ENCODE measurements at regions not wholly inside any gene's neighbourhood (a gene's known extent, or its start where the extent isn't known, plus 50 kb on each side); places are given as distances from the start of the nearest gene placed in this dataset.
"Not testable (repeated sequence)": the region's sequence is repeated elsewhere in the genome, so short reads cannot be mapped to it uniquely, and the experiment has no call there.

DNA sequence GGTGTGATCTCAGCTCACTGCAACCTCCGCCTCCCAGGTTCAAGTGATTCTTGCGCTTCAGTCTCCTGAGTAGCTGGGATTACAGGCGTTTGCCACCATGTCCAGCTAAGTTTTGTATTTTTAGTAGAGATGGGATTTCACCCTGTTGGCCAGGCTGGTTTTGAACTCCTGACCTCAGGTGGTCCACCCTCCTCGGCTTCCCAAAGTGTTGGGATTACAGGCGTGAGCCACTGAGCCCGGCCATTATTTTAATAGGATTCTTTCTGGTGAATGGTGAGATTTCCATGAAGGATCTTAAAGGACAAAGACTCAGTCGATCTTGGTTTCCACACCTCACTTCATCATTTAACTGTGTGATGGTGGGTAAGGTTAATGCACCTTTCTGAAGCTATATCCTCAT, 183.8 kb upstream of the ZNF217 start:
- not testable (repeated sequence) for DNase-seq

DNA sequence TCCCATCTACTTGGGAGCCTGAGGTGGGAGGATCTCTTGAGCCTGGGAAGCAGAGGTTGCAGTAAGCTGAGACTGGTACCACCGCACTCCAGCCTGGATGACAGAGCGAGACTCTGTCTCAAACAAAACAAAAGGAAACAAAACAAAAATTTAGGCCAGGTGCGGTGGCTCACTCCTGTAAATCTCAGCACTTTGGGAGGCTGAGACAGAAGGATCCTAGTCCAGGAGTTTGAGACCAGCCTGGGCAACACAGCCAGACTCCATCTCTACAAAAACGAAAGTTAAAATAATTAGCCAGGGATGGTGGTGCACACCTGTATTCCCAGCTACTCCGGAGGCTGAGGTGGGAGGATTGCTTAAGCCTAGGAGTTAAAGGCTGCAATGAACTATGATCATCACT, 183.2 kb upstream of the ZNF217 start:
- Histone ChIP-seq H3K36me3 (ENCODE audit: control insufficient read depth, insufficient read depth, low read length) (no peaks in the 10 kb centered on the region), H3K4me1 (ENCODE audit: control insufficient read depth, insufficient read depth, low read length, poor library complexity, severe bottlenecking) (no peaks in the 10 kb centered on the region), H3K4me3 (ENCODE audit: insufficient read depth, low read depth, low read length, poor library complexity, severe bottlenecking) (no peak overlapping the region), H3K27me3 (replicated peaks; ENCODE audit: control insufficient read depth, insufficient read depth, low read length, poor library complexity, severe bottlenecking) (no peaks in the 10 kb centered on the region), H3K9me3 (ENCODE audit: control insufficient read depth, low read length) (no peaks in the 10 kb centered on the region), H3K27ac (ENCODE audit: insufficient read depth, low read length, poor library complexity, severe bottlenecking) (no peak overlapping the region)
- DNase-seq, result no peak

More for the DNA sequence above, 183.8 kb upstream of the ZNF217 start:
- not testable (repeated sequence) for H3K4me3 ChIP-seq (ENCODE audit: insufficient read depth, low read depth, low read length, poor library complexity, severe bottlenecking); H3K27ac ChIP-seq (ENCODE audit: insufficient read depth, low read length, poor library complexity, severe bottlenecking); H3K27me3 ChIP-seq (replicated peaks; ENCODE audit: control insufficient read depth, insufficient read depth, low read length, poor library complexity, severe bottlenecking); H3K36me3 ChIP-seq (ENCODE audit: control insufficient read depth, insufficient read depth, low read length); H3K4me1 ChIP-seq (ENCODE audit: control insufficient read depth, insufficient read depth, low read length, poor library complexity, severe bottlenecking); H3K9me3 ChIP-seq (ENCODE audit: control insufficient read depth, low read length)

DNA sequence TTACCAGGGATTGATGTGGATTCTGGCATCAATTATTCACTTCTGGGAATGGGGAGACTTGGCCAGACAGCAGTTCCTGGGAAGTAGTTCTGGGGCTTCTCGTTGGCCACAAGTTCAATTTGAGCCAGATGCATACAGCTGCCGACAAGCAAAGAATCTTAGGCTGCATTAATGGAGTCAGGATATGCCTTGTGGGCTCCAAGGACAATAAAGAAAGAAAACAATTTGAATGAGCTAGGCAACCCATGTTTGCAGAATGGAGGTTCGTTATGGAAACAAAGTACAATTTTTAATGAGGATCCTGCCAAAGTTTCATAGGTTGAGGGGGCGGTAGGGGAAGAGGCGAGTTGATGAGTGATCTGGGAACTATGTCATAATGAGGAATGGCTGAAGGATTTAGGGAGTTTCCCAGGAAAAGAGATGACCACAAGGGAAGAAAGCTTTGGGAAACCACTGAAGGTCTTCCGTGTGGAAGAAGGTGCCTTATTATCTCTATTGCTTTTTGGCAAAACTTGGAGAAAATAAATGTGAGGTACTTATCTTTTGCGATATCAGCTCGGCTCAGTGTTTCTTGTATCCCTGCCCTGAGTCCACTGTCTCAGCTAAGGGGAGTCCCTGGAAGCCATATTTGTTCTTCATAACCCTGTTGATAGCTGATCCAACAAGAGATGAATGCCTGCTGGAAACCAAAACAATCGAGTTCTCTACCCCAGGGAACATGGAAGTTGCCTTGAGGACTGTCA, 181.0 kb upstream of the ZNF217 start:
- no peak overlapping the region for H3K27ac ChIP-seq (ENCODE audit: insufficient read depth, low read length, poor library complexity, severe bottlenecking)

DNA sequence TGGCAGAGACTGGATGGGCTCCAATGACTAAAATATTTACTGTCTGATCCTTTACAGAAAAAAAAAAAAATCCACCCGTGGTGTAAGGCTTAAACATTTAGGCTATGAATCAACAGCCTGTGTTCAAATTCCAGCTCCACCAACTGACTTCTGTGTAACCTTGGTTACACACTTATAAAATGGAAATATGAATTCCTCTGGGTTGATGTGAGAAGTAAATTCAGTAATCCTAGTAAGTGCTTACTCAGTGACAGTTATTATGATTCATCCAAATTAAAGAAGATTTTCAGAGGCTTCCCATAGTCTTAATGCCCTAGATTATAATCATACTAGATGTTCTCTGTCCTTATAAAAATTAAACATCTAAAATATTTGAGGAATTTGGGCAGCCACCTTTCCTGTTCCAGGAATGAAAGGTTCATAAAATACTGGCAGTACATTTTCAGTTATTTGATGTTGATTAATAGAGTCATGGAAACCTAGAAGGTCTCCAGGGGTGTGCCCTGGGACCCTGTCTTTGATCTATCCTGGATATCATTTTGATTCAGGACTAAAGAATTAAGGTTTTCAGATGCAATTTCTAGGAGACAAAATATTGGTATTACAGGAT, 180.3 kb upstream of the ZNF217 start:
- Histone ChIP-seq H3K4me3 (ENCODE audit: insufficient read depth, low read depth, low read length, poor library complexity, severe bottlenecking) (no peak overlapping the region), H3K27ac (ENCODE audit: insufficient read depth, low read length, poor library complexity, severe bottlenecking) (no peak overlapping the region), H3K9me3 (ENCODE audit: control insufficient read depth, low read length) (no peaks in the 10 kb centered on the region), H3K27me3 (replicated peaks; ENCODE audit: control insufficient read depth, insufficient read depth, low read length, poor library complexity, severe bottlenecking) (no peaks in the 10 kb centered on the region), H3K36me3 (ENCODE audit: control insufficient read depth, insufficient read depth, low read length) (no peaks in the 10 kb centered on the region), H3K4me1 (ENCODE audit: control insufficient read depth, insufficient read depth, low read length, poor library complexity, severe bottlenecking) (no peaks in the 10 kb centered on the region)
- DNase-seq, result no peak

More for the DNA sequence above, 181.0 kb upstream of the ZNF217 start:
- H3K9me3 ChIP-seq (ENCODE audit: control insufficient read depth, low read length), result no peaks in the 10 kb centered on the region
- no peaks in the 10 kb centered on the region for H3K27me3 ChIP-seq (replicated peaks; ENCODE audit: control insufficient read depth, insufficient read depth, low read length, poor library complexity, severe bottlenecking)
- H3K4me1 ChIP-seq (ENCODE audit: control insufficient read depth, insufficient read depth, low read length, poor library complexity, severe bottlenecking), result no peaks in the 10 kb centered on the region
- no peak for DNase-seq
- H3K4me3 ChIP-seq (ENCODE audit: insufficient read depth, low read depth, low read length, poor library complexity, severe bottlenecking), result no peak overlapping the region
- H3K36me3 ChIP-seq (ENCODE audit: control insufficient read depth, insufficient read depth, low read length), result no peaks in the 10 kb centered on the region

DNA sequence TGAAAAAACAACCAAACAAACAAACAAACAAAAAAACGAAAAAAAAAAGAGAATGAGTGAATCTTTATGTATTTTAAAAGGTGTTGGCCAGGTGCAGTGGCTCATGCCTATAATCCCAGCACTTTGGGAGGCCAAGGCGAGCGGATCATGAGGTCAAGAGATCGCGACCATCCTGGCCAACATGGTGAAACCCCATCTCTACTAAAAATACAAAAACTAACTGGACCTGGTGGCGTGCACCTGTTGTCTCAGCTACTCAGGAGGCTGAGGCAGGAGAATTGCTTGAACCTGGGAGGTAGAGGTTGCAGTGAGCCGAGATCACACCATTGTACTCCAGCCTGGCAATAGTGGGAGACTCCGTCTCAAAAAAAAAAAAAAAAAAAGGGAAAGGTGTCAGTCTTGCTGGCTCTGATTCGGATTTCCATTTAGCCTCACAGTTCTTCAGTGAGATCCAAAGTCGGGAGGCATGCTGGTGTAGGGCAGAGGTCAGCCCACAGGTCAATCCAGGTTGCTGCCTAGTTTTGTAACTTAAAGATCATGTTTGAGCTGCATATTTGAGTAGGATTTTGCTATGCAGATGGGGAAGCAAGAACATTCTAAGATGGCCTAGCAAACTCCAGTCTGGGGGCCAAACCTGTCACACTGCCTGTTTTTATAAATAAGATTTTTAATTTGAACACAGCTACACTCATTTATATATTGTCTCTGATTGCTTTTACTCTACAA, 179.6 kb upstream of the ZNF217 start:
- H3K27ac ChIP-seq (ENCODE audit: insufficient read depth, low read length, poor library complexity, severe bottlenecking); DNase-seq: not testable (repeated sequence)

DNA sequence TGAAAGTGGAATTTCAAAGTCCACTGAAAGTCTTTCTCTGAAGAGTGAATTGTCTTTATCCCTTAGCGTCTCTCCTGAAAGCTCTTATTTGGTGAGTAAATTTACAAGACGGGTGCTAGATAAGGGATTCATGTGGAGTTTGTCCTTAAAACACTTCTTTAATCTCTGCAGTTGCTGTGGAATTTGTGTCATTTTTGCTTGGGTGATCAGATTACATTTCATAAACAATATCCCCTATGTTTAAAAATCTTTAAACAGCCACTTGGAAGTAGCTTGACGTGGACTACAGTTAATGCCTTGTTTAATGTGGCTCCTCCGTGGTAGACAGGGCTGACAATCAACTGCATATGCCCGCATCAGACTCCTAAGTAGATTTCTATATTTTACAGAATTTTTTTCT, 175.4 kb upstream of the ZNF217 start:
- DNase-seq, result no peak
- H3K27me3 ChIP-seq (replicated peaks; ENCODE audit: control insufficient read depth, insufficient read depth, low read length, poor library complexity, severe bottlenecking), result no peaks in the 10 kb centered on the region
- H3K36me3 ChIP-seq (ENCODE audit: control insufficient read depth, insufficient read depth, low read length), result no peaks in the 10 kb centered on the region
- no peak overlapping the region for H3K4me3 ChIP-seq (ENCODE audit: insufficient read depth, low read depth, low read length, poor library complexity, severe bottlenecking)
- no peak overlapping the region for H3K27ac ChIP-seq (ENCODE audit: insufficient read depth, low read length, poor library complexity, severe bottlenecking)
- H3K9me3 ChIP-seq (ENCODE audit: control insufficient read depth, low read length), result no peaks in the 10 kb centered on the region
- no peaks in the 10 kb centered on the region for H3K4me1 ChIP-seq (ENCODE audit: control insufficient read depth, insufficient read depth, low read length, poor library complexity, severe bottlenecking)

More for the DNA sequence above, 179.6 kb upstream of the ZNF217 start:
- not testable (repeated sequence) for H3K4me3 ChIP-seq (ENCODE audit: insufficient read depth, low read depth, low read length, poor library complexity, severe bottlenecking); H3K27me3 ChIP-seq (replicated peaks; ENCODE audit: control insufficient read depth, insufficient read depth, low read length, poor library complexity, severe bottlenecking); H3K9me3 ChIP-seq (ENCODE audit: control insufficient read depth, low read length); H3K36me3 ChIP-seq (ENCODE audit: control insufficient read depth, insufficient read depth, low read length); H3K4me1 ChIP-seq (ENCODE audit: control insufficient read depth, insufficient read depth, low read length, poor library complexity, severe bottlenecking)

DNA sequence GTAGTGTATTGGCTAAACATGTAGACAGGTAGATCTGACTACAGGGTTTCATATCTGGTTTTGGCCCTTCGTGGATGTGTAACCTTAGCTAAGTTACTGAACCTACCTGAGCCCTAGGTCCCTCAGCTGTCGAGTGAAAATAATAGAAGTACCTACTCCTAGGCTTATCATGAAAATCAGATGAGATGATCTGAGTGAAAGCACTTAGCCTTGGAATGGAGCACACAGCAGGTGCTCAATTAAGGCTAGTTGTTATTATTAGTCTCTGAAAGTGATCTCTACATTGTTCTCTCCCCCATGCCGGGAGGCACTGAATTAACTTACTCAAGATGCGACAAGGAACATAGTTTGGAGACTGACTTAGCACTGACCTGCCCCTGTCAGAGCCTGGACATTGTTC, 174.7 kb upstream of the ZNF217 start:
- H3K4me3 ChIP-seq (ENCODE audit: insufficient read depth, low read depth, low read length, poor library complexity, severe bottlenecking), result no peak overlapping the region
- H3K36me3 ChIP-seq (ENCODE audit: control insufficient read depth, insufficient read depth, low read length), result no peaks in the 10 kb centered on the region
- H3K27me3 ChIP-seq (replicated peaks; ENCODE audit: control insufficient read depth, insufficient read depth, low read length, poor library complexity, severe bottlenecking), result no peaks in the 10 kb centered on the region
- H3K4me1 ChIP-seq (ENCODE audit: control insufficient read depth, insufficient read depth, low read length, poor library complexity, severe bottlenecking), result no peaks in the 10 kb centered on the region
- no peak for DNase-seq
- no peaks in the 10 kb centered on the region for H3K9me3 ChIP-seq (ENCODE audit: control insufficient read depth, low read length)
- H3K27ac ChIP-seq (ENCODE audit: insufficient read depth, low read length, poor library complexity, severe bottlenecking), result no peak overlapping the region

DNA sequence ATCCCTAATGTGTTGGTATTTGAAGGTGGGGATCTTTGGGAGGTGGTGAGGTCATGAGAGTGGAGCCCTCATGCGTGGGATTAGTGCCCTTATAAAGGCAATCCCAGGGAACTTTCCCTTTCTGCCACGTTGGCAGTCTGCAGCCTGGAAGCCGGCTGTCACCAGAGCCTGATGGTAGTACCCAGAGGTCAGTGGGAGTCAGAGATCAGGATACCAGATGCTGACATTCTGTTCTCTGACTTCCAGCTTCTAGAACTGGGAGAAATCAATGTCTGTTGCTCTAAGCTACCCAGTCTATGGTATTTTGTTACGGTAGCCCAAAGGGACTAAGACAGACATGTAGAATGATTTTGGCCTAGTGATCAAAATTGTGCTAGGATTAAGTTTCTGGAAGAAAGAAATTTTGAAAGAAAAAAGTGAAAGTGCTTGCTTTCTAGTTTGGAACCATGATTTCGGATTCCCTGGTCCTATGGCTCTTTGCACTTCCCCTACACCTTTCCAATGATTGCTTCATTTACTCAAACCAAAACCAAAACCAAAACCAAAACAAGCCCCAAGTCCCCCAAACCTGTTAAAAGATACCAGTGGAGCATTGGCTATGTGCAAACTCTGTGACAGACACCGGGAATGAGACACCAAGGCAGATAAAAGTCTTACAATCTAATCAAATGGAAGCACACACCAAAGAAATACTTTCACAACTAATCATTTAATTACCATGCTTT, 173.7 kb upstream of the ZNF217 start:
- Histone ChIP-seq H3K4me3 (ENCODE audit: insufficient read depth, low read depth, low read length, poor library complexity, severe bottlenecking) (no peak overlapping the region), H3K36me3 (ENCODE audit: control insufficient read depth, insufficient read depth, low read length) (no peaks in the 10 kb centered on the region), H3K27me3 (replicated peaks; ENCODE audit: control insufficient read depth, insufficient read depth, low read length, poor library complexity, severe bottlenecking) (no peaks in the 10 kb centered on the region), H3K27ac (ENCODE audit: insufficient read depth, low read length, poor library complexity, severe bottlenecking) (no peak overlapping the region), H3K9me3 (ENCODE audit: control insufficient read depth, low read length) (no peaks in the 10 kb centered on the region), H3K4me1 (ENCODE audit: control insufficient read depth, insufficient read depth, low read length, poor library complexity, severe bottlenecking) (no peaks in the 10 kb centered on the region)
- DNase-seq, result no peak

DNA sequence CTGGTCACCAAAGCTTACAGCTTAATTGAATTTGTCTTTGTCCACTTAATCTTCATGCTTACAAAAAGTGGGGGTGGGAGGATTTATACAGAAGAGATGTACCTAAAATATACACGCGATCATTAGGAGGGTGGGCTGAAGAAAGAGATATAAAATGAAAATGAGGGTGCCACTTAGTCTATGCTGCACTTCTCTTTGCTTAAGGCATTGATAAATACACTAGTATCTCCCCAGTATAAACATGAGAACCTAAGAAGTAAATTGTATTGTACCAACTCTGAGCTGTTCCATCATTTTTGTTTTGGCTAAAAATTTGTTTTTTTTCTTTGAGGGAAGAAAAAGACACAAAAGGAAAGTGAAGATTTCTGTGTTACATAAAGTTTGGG, 170.8 kb upstream of the ZNF217 start:
- Histone ChIP-seq H3K9me3 (ENCODE audit: control insufficient read depth, low read length) (no peaks in the 10 kb centered on the region), H3K36me3 (ENCODE audit: control insufficient read depth, insufficient read depth, low read length) (no peaks in the 10 kb centered on the region), H3K27me3 (replicated peaks; ENCODE audit: control insufficient read depth, insufficient read depth, low read length, poor library complexity, severe bottlenecking) (no peaks in the 10 kb centered on the region), H3K4me3 (ENCODE audit: insufficient read depth, low read depth, low read length, poor library complexity, severe bottlenecking) (no peak overlapping the region), H3K27ac (ENCODE audit: insufficient read depth, low read length, poor library complexity, severe bottlenecking) (no peak overlapping the region), H3K4me1 (ENCODE audit: control insufficient read depth, insufficient read depth, low read length, poor library complexity, severe bottlenecking) (no peaks in the 10 kb centered on the region)
- no peak for DNase-seq
